HuH-7.5 (cell line): ENCODE measurements at regions not wholly inside any gene's neighbourhood (a gene's known extent, or its start where the extent isn't known, plus 50 kb on each side); places are given as distances from the start of the nearest gene placed in this dataset.
"Not testable (repeated sequence)": the region's sequence is repeated elsewhere in the genome, so short reads cannot be mapped to it uniquely, and the experiment has no call there.

Experiments
- DNase-seq: peaks from one replicate; pipeline ENCODE4 v3.0.0; 2011; ENCODE audit warnings: low spot score

DNA sequence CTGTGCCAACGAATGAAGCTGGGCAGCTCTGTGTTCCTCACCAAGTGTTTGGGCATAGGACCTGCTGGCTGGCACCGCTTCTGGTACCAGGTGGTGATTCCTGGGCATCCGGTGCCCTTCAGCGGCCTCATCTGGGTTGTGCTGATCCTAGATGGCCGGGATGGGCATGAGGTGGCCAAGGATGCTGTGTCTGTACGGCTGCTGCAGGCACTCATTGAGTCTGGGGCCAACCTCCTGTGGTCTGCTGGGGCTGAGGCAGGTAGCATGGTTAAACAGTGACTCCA, 96.1 kb upstream of the PLEKHM1 start:
- not testable (repeated sequence) for DNase-seq

DNA sequence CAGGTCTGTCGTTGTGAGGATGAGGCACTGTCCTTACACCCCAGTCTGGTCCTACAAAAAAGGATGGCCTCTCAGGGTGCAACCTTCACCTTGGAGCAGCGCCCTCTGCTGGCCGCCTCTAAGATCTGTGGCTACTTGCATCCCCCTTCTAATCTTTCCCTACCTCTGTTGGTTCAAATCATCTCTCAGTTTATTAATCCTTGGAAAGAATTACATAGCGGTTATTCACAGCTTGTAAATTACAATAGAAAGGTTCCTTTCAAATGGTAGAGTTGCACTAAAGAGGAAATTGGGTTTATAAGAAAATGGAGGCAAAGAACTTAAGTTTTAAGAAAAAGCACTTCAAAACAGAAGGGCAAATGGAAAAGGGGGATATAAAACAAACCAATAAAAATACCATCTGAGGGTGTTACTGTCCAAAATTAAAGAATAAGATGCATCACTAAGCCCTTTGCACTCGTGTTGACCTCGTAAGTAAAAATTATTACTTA, 102.0 kb upstream of the PLEKHM1 start:
- DNase-seq, result peak; percentile 42

DNA sequence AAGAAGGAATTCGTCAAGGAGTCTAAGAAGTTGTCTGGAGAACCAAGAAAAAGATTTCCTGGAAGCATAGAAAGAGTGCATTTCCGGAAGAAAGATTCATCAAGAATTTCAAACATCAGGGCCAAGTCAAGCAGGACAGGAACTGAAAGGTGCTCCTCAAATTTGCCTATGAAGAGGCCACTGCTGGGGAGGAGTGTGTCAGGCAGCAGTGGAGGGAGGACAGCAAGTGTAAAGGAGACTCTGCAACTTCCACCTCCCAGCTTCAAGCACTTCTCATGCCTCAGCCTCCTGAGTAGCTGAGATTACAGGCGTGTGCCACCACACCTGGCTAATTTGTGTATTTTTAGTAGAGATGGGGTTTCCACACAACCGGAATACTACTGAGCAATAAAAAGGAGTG, 105.8 kb upstream of the PLEKHM1 start:
- DNase-seq, result not testable (repeated sequence)

DNA sequence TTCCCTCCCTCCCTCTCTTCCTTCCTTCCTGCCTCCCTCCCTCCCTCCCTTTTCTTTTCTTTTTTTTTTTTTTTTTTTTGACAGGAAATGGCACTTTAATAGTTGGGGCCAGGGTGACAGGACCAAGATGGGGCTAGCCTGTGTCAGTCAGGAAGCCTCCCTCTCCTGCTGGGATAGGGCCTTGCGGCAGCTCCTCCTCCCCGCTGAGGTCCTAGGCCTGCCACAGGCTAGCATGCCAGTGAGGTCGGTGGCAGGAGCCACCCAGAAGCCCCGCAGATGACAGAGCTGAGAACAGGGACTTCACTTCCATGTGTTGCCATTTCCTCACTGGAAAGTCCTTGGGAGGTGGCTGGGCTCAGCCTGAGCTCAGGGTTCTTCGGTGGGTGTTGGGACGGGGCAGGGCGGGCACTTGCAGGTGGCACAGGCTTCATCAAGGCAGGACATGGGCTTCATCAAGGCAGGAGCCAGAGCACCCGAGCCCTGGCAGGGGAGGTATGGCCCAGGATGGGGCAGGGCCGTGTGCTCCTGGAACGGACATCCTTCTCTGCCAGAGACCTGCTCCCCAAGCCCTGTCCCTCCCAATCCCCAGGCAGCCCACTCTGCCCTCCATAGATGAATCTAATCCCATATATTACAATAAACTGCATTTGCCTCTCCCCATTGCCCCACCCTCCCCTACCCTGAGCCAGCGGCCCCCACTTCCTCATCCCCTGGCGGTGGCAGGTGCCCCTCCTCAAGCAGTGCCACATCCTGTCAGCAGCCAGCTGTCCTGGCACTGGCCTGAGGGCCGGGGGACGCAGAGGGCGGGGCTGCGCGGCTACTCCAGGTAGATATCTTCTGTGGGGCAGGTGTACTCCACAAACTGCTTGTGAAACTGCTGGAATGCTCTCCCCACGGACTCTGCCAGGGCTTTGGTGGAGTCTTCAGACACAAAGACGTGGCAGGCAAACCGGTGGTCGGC, 109.8 kb upstream of the PLEKHM1 start:
- DNase-seq, result not testable (repeated sequence)

DNA sequence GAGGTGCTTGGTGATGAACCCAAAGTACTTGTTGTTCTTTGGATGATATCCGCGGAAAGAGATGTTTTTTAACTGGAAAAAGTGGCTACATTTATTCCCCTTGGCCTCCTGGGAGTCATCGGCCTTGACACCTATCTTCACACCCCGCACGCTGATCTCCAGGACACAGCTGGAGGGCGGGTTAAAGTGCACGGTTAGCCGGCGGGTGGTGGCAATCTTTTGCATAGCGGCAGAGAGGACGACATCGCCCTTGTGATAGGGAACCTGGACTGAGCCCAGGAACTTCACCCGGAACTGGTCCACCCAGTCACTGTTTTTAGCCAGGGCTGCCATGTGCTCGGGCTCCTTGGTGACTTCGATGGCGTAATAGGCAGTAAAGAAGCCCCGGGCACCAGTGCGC, 110.5 kb upstream of the PLEKHM1 start:
- not testable (repeated sequence) for DNase-seq

DNA sequence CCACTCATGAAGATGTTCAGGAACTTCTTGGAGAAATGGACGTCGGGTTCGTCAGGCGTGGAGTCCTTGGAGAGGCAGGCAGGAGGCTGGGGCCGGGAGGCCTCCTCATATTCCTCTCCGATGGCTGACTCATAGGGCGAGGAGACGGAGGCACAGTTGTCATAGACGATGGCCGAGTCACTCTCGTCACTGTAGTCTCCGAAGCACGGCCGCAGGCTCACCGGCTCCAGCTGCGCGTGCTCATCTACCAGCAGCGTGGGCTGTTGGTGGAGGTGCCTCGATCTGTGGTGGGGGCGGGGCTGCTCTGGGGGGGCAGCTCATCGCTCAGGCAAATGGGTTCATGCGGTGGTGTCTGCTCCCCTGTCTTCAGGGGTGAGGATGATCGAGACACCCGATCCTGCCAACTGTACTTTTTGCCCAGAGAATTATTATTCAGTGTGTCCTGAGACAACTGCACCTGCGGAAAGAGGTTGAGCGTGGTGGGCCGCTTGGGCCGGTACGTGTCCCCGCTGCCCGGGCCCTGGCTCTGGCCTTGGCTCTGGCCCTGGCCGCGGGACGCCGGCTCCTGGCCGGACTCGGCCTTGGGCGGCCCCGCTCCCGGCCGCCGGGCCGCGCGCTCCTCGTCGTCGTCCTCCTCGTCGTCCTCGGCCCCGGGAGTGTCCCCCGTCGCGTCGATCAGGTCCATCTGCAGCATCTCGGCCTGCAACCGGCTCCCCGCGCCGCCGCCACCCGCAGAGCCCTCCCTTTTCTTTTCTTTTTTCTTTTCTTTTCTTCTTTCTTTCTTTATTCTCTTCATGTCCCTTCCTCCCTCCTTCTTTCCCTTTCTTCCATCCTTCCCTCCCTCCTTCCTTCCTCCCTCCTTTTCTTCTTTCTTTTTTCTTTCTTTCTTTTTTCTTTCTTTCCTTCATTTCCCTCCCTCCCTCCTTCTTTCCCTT, 111.4 kb upstream of the PLEKHM1 start:
- DNase-seq, result not testable (repeated sequence)

DNA sequence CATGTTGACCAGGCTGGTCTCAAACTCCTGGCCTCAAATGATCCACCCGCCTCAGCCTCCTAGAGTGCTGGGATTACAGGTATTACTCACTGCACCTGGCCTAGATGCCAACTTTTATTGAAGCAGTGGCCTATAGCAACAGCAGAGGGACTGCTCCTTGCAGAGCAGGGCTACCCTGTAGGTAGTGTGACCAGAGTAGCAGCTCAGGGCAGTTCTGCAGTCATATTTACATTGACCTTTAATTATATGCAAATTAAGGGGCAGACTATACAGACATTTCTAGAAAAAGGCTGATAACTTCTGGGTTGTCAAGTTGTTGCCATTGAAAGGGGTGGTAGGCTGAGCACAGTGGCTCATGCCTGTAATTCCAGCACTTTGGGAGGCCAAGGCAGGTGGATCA, 115.2 kb upstream of the PLEKHM1 start:
- not testable (repeated sequence) for DNase-seq

DNA sequence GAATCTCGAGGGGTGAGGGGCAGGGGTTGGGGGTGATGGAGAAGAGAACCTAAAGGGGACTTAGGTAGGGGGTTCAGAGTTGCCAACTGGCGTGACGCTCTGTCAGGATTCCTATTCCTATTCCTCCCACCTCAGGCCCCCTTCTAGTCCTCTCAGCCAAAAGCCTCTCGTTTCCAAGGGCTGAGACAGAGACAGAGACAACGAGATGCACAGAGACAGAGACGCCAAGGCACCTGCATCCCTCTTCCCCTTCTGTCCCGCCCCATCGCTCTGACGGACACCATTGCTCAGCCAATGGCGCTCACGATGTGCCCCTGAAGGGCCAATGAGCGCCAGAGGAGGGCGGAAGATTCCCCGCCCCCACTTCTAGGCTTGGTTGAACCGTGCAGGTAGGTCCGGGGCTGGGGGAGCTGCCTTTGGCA, 129.5 kb upstream of the PLEKHM1 start:
- not testable (repeated sequence) for DNase-seq

DNA sequence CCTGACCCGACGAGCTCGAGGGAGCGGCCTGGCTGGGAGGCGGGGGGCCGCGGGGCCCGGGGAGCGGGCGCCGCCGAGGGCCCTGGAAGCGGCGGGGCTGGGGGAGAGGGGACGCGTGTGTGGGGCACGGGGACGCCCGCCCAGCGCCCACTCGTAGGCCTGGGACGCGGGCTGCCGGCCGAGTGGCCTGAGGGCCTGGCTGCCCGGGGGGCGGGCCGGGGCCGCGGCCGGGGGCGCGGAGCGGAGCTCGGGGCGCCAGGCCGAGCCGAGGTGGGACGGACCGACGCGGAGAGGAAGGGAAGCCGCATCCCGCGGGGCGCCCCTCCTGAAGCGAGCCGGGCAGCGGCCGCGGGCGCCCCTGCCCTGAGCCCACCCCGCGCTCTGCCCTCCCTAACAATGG, 129.9 kb upstream of the PLEKHM1 start:
- DNase-seq, result not testable (repeated sequence)

DNA sequence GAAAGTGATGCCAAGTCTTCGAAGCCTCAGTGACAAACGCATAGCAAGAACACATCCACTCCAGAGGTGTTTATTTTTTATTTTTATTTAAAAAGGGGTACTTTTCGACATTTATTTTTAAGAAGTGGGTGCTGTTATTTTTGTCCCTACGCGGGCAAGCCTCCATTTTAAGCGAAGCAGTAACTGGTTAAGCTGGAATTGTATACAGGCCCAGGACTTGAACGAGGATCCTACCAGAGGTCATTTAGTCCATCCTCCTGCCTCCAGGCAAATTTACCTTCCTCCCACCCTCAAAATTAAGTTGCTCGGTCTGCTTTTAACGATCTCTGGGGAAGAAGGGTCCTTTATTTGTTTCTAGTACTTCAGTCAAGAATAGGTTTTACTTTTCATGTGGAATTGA, 130.6 kb upstream of the PLEKHM1 start:
- not testable (repeated sequence) for DNase-seq

DNA sequence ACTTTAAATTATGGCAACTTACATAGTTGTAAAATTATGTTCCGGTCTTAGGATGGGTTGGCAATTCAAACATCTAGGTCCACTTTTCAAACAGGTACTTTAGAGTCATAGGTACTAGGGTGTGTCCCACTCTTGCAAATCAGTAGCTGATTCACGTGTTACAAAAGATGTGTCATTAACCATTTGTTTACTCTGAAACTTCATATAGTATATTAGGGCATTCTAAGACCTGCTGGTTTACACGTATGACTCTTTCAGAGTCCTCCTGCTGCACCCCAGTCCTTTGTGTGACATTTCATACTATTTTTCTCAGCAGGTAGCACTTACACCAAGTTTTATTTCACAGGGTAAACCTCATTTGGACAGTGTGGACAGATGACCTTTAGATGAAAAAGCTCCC, 131.8 kb upstream of the PLEKHM1 start:
- not testable (repeated sequence) for DNase-seq

DNA sequence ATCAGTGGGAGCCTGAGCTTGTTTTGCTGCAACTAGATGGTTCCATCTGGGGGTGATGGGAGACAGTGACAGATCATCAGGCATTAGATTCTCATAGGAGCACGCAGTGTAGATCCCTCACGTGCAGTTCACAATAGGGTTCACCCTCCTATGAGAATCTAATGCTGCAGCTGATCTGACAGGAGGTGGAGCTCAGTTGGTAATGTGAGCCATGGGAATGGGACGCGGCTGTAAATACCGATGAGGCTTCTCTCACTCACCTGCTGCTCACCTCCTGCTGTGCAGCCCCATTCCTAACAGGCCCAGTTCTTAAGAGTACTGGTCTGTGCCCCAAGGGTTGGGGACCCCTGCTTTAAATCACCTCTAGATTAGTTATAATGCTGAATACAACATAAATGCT, 137.5 kb upstream of the PLEKHM1 start:
- DNase-seq, result no peak

DNA sequence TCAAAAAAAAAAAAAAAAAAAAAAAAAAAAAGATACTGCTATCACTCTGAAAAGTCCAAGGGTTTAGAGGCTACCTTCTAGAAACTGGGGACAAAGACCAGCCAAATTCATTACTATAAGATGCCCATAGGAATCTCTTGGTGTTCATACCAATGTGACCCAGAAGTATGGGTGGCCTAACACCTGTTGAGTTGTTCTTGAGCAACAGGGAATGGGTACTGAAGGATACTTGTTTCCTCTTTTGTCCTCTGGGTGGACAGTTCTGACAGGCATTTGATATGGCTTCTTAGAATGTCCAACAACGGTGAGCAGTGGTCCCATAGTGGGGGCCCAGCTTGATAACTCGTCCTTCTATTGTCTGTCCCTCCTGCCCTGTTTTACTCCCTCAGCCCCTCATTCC, 141.4 kb upstream of the PLEKHM1 start:
- DNase-seq, result no peak

DNA sequence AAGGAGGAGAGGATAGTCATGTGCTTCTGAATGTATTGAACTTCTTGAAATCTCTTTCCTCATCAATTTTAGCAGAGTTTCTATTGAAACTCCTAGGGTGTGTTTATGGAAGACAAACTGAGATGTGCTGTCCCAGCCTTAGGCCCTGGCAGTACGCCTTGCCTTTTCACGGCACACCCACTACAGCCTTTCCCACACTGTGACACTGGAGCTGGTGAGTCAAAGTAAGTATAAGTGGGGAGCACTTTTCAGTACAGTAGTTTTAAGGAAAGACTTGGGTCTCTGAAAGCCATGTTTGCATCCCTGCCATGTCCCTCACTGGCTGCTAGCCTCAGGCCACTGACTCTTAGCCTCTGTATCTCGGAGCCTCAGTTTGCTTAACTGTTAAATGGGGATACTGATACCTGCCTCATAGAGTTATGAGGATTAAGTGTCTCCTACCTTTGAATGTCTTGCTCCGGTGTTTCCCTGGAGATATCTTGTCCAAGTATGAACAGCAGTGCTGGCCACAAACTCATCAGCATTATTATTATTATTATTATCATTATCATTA, 144.7 kb upstream of the CRHR1 start:
- DNase-seq, result no peak

DNA sequence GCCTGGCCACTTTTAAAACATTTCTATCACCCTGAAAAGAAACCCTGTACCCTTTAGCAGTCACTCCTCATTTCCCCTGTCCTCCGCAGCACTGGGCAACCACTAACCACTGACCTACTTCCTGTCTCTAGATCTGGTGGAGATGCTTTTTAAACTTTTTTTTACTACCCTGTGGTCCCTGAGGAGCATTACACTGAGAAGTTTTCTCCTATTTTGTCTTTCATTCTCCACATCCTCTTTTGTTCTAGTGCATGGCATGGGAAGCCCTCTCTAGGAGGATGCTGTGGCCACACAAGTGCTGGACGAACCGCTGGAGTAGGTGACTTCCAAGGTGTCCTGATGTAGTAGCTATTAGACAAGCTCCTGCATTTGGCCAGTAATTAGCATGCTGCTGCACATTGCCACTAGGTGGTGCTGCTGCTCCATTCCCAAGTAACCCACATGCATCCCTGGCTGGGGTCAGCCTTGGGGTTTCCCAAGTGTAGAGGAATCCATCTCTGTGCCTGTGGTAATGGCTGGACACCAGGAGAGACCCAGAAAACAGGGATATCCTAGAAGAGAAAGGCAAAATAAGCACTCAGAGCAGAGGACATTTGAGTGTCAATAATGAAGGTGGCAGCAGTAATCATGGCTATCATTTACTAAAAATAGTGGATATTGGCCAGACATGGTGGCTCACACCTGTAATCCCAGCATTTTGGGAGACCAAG, 143.8 kb upstream of the CRHR1 start:
- peak; percentile 65 for DNase-seq

DNA sequence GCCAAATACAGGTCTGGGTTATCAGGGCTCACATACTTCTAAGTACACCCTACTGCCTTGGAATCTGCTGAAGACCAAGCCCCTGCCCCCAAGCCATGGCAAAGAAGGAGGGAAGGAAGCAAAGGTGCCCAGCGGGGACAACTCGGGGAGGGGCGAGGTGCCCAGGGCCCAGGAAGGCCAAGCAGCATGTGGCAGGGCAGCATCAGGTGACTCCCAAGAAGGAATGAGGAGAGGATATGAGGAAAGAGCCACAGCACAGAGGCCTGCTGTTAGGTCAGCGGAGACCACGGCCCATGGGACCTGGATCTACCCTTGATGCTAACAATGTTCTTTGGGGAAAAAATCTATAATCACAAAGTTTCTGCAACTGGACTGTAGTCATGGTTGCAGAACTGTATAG, 142.6 kb upstream of the CRHR1 start:
- no peak for DNase-seq

DNA sequence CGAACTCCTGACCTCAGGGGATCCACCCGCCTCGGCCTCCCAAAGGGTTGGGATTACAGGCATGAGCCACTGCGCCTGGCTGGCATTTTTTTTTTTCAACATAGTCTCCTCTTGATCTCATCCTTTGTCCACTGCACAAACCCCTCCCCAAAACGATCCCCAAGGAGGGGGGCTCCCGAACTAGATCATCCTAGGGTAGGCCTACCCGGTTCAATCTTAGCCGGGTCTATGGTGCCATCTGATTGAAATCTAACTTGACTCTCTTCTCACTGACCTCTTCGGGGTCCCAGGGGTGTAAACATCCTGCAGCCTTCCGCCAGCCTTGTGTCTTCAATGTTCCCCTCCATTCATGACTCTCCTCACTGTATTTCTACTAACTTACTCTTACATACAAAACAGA, 140.5 kb upstream of the CRHR1 start:
- no peak for DNase-seq

DNA sequence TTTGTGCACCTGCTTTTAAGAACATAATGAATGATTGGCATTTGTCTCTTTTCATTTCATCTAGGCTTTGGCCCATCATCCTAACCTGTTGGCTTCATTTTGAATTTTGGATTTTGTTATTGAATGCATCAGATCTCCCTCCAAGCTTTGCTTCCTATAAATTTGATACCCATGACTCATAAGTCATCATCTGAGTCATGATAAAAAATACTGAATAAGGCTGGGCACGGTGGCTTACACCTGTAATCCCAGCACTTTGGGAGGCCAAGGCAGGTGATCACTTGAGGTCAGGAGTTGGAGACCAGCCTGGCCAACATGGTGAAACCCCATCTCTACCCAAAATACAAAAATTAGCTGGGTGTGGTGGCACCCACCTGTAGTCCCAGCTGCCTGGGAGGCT, 139.5 kb upstream of the CRHR1 start:
- DNase-seq, result not testable (repeated sequence)

DNA sequence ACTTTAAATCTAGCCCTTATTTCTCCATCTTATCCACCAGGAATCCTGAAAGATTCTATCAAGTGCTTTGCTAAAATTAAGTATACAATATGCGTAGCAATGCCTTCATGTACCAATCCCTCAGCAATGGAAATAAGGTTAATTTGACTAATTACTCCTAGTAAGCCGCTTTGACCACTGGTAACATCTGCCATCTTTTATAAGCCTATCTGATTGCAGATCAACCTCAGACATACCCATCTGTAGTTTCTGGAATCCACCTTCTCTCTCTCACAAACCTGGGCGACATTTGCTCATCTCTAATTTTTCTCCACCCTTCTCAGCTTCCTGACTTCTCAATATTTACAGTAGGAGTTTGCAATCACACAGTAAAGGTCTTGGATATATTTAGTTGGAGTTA, 138.8 kb upstream of the CRHR1 start:
- no peak for DNase-seq

DNA sequence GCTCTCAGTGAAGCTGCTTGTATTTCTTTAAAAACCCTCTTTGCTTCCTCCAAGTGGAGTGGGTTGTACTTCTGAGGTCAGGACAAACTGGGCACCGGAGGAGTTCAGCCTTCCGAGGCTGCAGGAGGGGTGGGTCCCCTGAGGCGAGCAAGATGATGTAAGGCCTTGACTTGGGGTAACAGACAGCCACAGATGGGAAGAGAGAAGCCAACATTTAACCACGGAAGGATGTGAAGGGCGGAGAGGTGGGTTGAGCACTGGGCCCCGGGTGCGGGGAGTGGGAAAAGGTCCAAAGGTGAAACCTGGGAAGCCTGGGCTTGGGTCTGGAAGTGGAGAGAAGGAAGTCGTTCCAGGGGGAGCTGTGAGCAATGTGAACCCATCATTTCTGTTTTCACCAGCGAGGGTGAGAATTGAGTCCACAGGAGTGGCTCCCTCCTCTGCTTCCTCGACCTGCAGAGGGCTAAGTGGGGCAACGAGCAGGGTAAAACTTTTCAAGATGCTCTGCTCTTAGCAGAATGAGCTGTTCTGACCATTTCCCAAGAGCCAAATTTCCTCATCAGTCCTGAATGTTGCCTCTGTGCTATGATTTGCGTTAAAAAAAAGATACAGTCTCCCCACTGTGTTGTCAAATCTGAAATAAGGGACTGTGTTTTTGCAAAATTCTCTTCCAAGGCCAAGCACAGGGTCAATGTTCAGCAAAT, 137.7 kb upstream of the CRHR1 start:
- no peak for DNase-seq

DNA sequence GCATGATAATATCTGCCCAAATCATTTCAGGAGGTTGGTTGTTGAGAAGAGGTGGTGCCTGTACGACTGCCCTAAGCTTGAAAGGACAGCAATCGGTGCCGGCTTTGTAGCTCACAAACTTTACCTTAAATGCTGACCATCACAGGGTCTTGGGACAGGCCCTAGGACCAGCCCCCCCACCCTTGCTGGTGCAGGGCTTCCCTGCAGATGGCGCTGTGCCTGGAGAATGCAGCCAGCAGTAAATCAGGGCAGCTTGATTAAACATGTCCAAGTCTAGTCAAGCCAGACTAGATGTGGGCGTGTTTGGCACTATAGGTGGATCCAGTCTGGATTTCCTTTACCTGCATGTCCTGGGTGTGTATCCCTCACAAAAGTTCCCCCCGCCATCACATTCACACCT, 135.5 kb upstream of the CRHR1 start:
- DNase-seq, result no peak
